ENCODE measurements at regions not wholly inside any gene's neighbourhood (a gene's known extent, or its start where the extent isn't known, plus 50 kb on each side); places are given as distances from the start of the nearest gene placed in this dataset.
"Not testable (repeated sequence)": the region's sequence is repeated elsewhere in the genome, so short reads cannot be mapped to it uniquely, and the experiment has no call there.

DNA sequence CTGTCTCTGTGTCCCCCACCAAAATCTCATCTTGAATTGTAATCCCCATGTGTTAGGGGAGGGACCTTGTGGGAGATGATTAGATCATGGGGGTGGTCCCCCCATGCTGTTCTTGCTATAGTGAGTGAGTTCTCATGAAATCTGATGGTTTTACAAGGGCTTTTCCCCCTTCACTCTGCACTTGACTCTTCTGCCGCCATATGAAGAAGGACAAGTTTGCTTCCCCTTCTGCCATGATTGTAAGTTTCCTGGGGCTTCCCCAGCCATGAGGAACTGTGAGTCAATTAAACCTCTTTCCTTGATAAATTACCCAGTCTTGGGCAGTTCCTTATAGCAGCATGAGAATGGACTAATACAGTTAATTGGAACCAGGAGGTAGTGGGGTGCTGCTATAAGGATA lies 137.1 kb upstream of the RAB4A start:
- Mint-ChIP-seq H3K9me3 (peaks cover 14 to 29% (median 28%) of the 10 kb centered on the region in 7 donors), H3K4me1 (peaks cover 69% of the 10 kb centered on the region), H3K27ac (peak overlapping the region; percentile 83 to 97 (median 91)), H3K27me3 (ENCODE audit: low read depth in 3 of 3) (peaks cover 0 to 7% (median 3%) of the 10 kb centered on the region in 3 donors), H3K4me3 (no peak overlapping the region), H3K36me3 (peaks cover 11 to 15% of the 10 kb centered on the region in 2 donors)
- Histone ChIP-seq H3K4me1 (ENCODE audit: control insufficient read depth in 1 of 2, insufficient read depth in 2 of 2, low read length in 2 of 2) (peaks cover 77 to 82% of the 10 kb centered on the region in 2 donors), H3K27me3 (ENCODE audit: control insufficient read depth in 2 of 2, insufficient read depth in 2 of 2, low read length in 2 of 2) (no peaks in the 10 kb centered on the region), H3K9me3 (replicated peaks in 1 of 2; ENCODE audit: control insufficient read depth in 1 of 2, insufficient read depth in 1 of 2, low read length in 2 of 2) (peaks cover 9 to 18% of the 10 kb centered on the region in 2 donors), H2AFZ (ENCODE audit: insufficient read depth, low read depth, low read length, poor library complexity, severe bottlenecking) (no peak overlapping the region), H4K20me1 (ENCODE audit: insufficient read depth, low read length) (no peaks in the 10 kb centered on the region), H3K79me2 (ENCODE audit: insufficient read depth, low read length) (no peaks in the 10 kb centered on the region), H3K36me3 (replicated peaks in 1 of 2; ENCODE audit: control insufficient read depth in 1 of 2, insufficient read depth in 2 of 2, low read length in 2 of 2) (no peaks in the 10 kb centered on the region), H3K4me3 (replicated peaks in 1 of 3; ENCODE audit: low read depth in 2 of 3, low read length in 3 of 3) (peak overlapping the region in 1 of 3 experiments; percentile 3), H3K27ac (ENCODE audit: low read depth in 1 of 2, low read length in 2 of 2) (peak overlapping the region in 1 of 2 donors; percentile 84), H3K4me2 (replicated peaks; ENCODE audit: extremely low read depth, low read length, poor library complexity, severe bottlenecking) (no peak overlapping the region), H3K9ac (ENCODE audit: insufficient read depth, low read length, poor library complexity, severe bottlenecking) (no peak overlapping the region)
- TF ChIP-seq, protein P1, sequence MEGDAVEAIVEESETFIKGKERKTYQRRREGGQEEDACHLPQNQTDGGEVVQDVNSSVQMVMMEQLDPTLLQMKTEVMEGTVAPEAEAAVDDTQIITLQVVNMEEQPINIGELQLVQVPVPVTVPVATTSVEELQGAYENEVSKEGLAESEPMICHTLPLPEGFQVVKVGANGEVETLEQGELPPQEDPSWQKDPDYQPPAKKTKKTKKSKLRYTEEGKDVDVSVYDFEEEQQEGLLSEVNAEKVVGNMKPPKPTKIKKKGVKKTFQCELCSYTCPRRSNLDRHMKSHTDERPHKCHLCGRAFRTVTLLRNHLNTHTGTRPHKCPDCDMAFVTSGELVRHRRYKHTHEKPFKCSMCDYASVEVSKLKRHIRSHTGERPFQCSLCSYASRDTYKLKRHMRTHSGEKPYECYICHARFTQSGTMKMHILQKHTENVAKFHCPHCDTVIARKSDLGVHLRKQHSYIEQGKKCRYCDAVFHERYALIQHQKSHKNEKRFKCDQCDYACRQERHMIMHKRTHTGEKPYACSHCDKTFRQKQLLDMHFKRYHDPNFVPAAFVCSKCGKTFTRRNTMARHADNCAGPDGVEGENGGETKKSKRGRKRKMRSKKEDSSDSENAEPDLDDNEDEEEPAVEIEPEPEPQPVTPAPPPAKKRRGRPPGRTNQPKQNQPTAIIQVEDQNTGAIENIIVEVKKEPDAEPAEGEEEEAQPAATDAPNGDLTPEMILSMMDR (IDR thresholded peaks at IDR 0.05) = no peak
- no CpG with 5 or more reads among the region's 1 CpG for WGBS (ENCODE audit: insufficient coverage)
- peak; percentile 67 to 90 (median 81) for DNase-seq
- intact Hi-C loops (cut with micrococcal nuclease) = loop anchor here in 1 of 2 donors (5.0 kb wide), 2 partner anchors 58 to 67 kb away; no protein-coding TSS in a partner anchor

GRCh38 chr1:229134381-229135217 lies 136.3 kb upstream of the RAB4A start:
- not testable (repeated sequence) for H4K20me1 ChIP-seq (ENCODE audit: insufficient read depth, low read length); H3K36me3 ChIP-seq (replicated peaks in 1 of 2; ENCODE audit: control insufficient read depth in 1 of 2, insufficient read depth in 2 of 2, low read length in 2 of 2); H2AFZ ChIP-seq (ENCODE audit: insufficient read depth, low read depth, low read length, poor library complexity, severe bottlenecking); H3K27me3 ChIP-seq (ENCODE audit: control insufficient read depth in 2 of 2, insufficient read depth in 2 of 2, low read length in 2 of 2); H3K4me3 Mint-ChIP-seq; H3K9ac ChIP-seq (ENCODE audit: insufficient read depth, low read length, poor library complexity, severe bottlenecking); H3K4me2 ChIP-seq (replicated peaks; ENCODE audit: extremely low read depth, low read length, poor library complexity, severe bottlenecking); H3K4me3 ChIP-seq (replicated peaks in 1 of 3; ENCODE audit: low read depth in 2 of 3, low read length in 3 of 3); H3K27me3 Mint-ChIP-seq (ENCODE audit: low read depth in 3 of 3); H3K79me2 ChIP-seq (ENCODE audit: insufficient read depth, low read length)
- peak overlapping the region in 1 of 2 donors; percentile 84 for H3K27ac ChIP-seq (ENCODE audit: low read depth in 1 of 2, low read length in 2 of 2)
- Mint-ChIP-seq H3K4me1 (peaks cover 67% of the 10 kb centered on the region), H3K27ac (peak overlapping the region; percentile 30 to 97 (median 91)), H3K9me3 (peaks cover 14 to 29% (median 28%) of the 10 kb centered on the region in 7 donors), H3K36me3 (peaks cover 11 to 15% of the 10 kb centered on the region in 2 donors)
- peak in 1 of 3 donors; percentile 17 for DNase-seq
- intact Hi-C loops (cut with micrococcal nuclease) = loop anchor here in 1 of 2 donors (5.0 kb wide), 2 partner anchors 58 to 67 kb away; no protein-coding TSS in a partner anchor
- peaks cover 9 to 18% of the 10 kb centered on the region in 2 donors for H3K9me3 ChIP-seq (replicated peaks in 1 of 2; ENCODE audit: control insufficient read depth in 1 of 2, insufficient read depth in 1 of 2, low read length in 2 of 2)
- H3K4me1 ChIP-seq (ENCODE audit: control insufficient read depth in 1 of 2, insufficient read depth in 2 of 2, low read length in 2 of 2) = peaks cover 75 to 82% of the 10 kb centered on the region in 2 donors

All from CD14-positive monocyte (primary cell).